Caco-2 (cell line): ENCODE measurements at regions not wholly inside any gene's neighbourhood (a gene's known extent, or its start where the extent isn't known, plus 50 kb on each side); places are given as distances from the start of the nearest gene placed in this dataset.

ENCODE experiments used
- BruUV-seq: library from RNA; stranded (reverse); fragments of 400-500 nt; replicated peaks from 2 replicates; lab custom pipeline; 2021; lab: Mats Ljungman, UMichigan
- CTCF ChIA-PET: fragments of 300-600 bp; sonication (Branson Sonifier 250); formaldehyde crosslinking; loops from one replicate; lab custom pipeline; 2022; ENCODE audit warnings: antibody characterized with exemption; lab: Charles Lee
- POLR2A ChIA-PET: fragments of 300-600 bp; sonication (Branson Sonifier 250); formaldehyde crosslinking; loops from one replicate; lab custom pipeline; 2022; ENCODE audit warnings: antibody characterized with exemption; lab: Charles Lee
- DNase-seq, 2 experiments: peaks; one replicate each; pipeline versions ENCODE4 v3.0.0 to v3.0.0-alpha.2; 2020 to 2022
- H3K27me3 ChIP-seq: replicated peaks from 2 replicates; pipeline ENCODE4 v1.6.0; 2011; ENCODE audit warnings: low read length; ENCODE audit not compliant: control insufficient read depth, insufficient read depth
- H3K36me3 ChIP-seq: 2 replicates; pipeline ENCODE4 v1.5.1; 2011; ENCODE audit warnings: low read length; ENCODE audit not compliant: control insufficient read depth, insufficient read depth
- H3K4me1 ChIP-seq: fragments of 250-450 bp; sonication (Bioruptor Pico); 2 replicates; pipeline ENCODE4 v1.5.1; 2020; ENCODE audit warnings: mild to moderate bottlenecking
- H3K4me3 ChIP-seq: 2 replicates; pipeline ENCODE4 v1.5.1; 2011; ENCODE audit warnings: low read depth, mild to moderate bottlenecking, control low read depth, low read length
- H3K9me3 ChIP-seq: fragments of 250-450 bp; sonication (Bioruptor Pico); 2 replicates; pipeline ENCODE4 v1.5.1; 2020; ENCODE audit warnings: mild to moderate bottlenecking, moderate library complexity
- H3K27ac Mint-ChIP-seq: one replicate; pipeline ENCODE4 v1.8.0; 2022; ENCODE audit warnings: mixed read lengths; ENCODE audit not compliant: unreplicated experiment
- H3K27me3 Mint-ChIP-seq: one replicate; pipeline ENCODE4 v1.8.0; 2022; ENCODE audit warnings: mixed read lengths; ENCODE audit not compliant: insufficient read depth, unreplicated experiment
- H3K36me3 Mint-ChIP-seq: one replicate; pipeline ENCODE4 v1.8.0; 2022; ENCODE audit warnings: mild to moderate bottlenecking, mixed read lengths; ENCODE audit not compliant: insufficient read depth, unreplicated experiment
- H3K4me1 Mint-ChIP-seq: one replicate; pipeline ENCODE4 v1.8.0; 2022; ENCODE audit warnings: low read depth, mixed read lengths; ENCODE audit not compliant: unreplicated experiment
- H3K4me3 Mint-ChIP-seq: one replicate; pipeline ENCODE4 v1.8.0; 2022; ENCODE audit warnings: mild to moderate bottlenecking, moderate library complexity, mixed read lengths; ENCODE audit not compliant: unreplicated experiment
- H3K9me3 Mint-ChIP-seq: one replicate; pipeline ENCODE4 v1.8.0; 2022; ENCODE audit warnings: mixed read lengths; ENCODE audit not compliant: unreplicated experiment
- CTCF ChIP-seq, 2 experiments: fragments of 200-600 bp in 1 of 2; IDR thresholded peaks; 1 replicate in 1 of 2; 2 replicates in 1 of 2; pipeline versions ENCODE4 v1.5.1 to v1.8.0; 2011 to 2022; ENCODE audit warnings: antibody characterized with exemption in 1 of 2, control low read depth in 1 of 2, inconsistent platforms in 1 of 2, low read depth in 1 of 2, low read length in 1 of 2, mild to moderate bottlenecking in 1 of 2, moderate library complexity in 1 of 2; ENCODE audit not compliant: insufficient read depth in 1 of 2, severe bottlenecking in 1 of 2, unreplicated experiment in 1 of 2
- intact Hi-C: fragments of 100-400 bp; cut with micrococcal nuclease; formaldehyde crosslinking; loops from one replicate; pipeline ENCODE4 v1.10.0; 2022; ENCODE audit not compliant: unreplicated experiment

- no peak overlapping the region for H3K4me3 Mint-ChIP-seq
- no peak overlapping the region for H3K27ac Mint-ChIP-seq
- no TSS peak for BruUV-seq
- H3K9me3 Mint-ChIP-seq, result no peaks in the 10 kb centered on the region
- no peak for TF ChIP-seq CTCF (IDR thresholded peaks at IDR 0.05; ENCODE audit: insufficient read depth in 1 of 2, low read depth in 1 of 2, low read length in 1 of 2, severe bottlenecking in 1 of 2, unreplicated experiment in 1 of 2)
- H3K4me3 ChIP-seq, result no peak overlapping the region
- no peaks in the 10 kb centered on the region for H3K27me3 ChIP-seq
- intact Hi-C loops, result loop anchor here (5.0 kb wide), 1 partner anchor 495 kb away; the partner anchor contains the start of gene NDUFAF4
- no peaks in the 10 kb centered on the region for H3K9me3 ChIP-seq
- H3K36me3 ChIP-seq, result no peaks in the 10 kb centered on the region
- ChIA-PET POLR2A (no interaction called here), CTCF (no interaction called here)
- no peaks in the 10 kb centered on the region for H3K4me1 ChIP-seq
- H3K27me3 Mint-ChIP-seq, result peaks cover 8% of the 10 kb centered on the region
- no peaks in the 10 kb centered on the region for H3K4me1 Mint-ChIP-seq
- H3K36me3 Mint-ChIP-seq, result no peaks in the 10 kb centered on the region
- DNase-seq, result no peak
These were observed 109.7 kb upstream of the MMS22L start for GRCh38 chr6:97392735-97393134.

GRCh38 chr6:97394160-97394748, 111.2 kb upstream of the MMS22L start:
- CTCF ChIA-PET, result no interaction called here
- DNase-seq, result peak; percentile 40 to 71

GRCh38 chr6:97396880-97397279, 113.9 kb upstream of the MMS22L start:
- ChIA-PET POLR2A (no interaction called here), CTCF (no interaction called here)
- H3K9me3 ChIP-seq, result no peaks in the 10 kb centered on the region
- peaks cover 5% of the 10 kb centered on the region for H3K27me3 Mint-ChIP-seq
- no peak for DNase-seq
- no peak overlapping the region for H3K27ac Mint-ChIP-seq
- H3K36me3 Mint-ChIP-seq, result no peaks in the 10 kb centered on the region
- no peak overlapping the region for H3K4me3 ChIP-seq
- no peaks in the 10 kb centered on the region for H3K27me3 ChIP-seq
- peaks cover 7% of the 10 kb centered on the region for H3K4me1 Mint-ChIP-seq
- no peaks in the 10 kb centered on the region for H3K9me3 Mint-ChIP-seq
- no peaks in the 10 kb centered on the region for H3K36me3 ChIP-seq
- BruUV-seq, result no TSS peak
- no peak for TF ChIP-seq CTCF (IDR thresholded peaks at IDR 0.05; ENCODE audit: insufficient read depth in 1 of 2, low read depth in 1 of 2, low read length in 1 of 2, severe bottlenecking in 1 of 2, unreplicated experiment in 1 of 2)
- no peak overlapping the region for H3K4me3 Mint-ChIP-seq
- H3K4me1 ChIP-seq, result 0 out of 2 replicates have a peak, but pooled peaks cover 3% of the 10 kb centered on the region
- intact Hi-C loops, result no loop called here

More at GRCh38 chr6:97394160-97394748, 111.2 kb upstream of the MMS22L start:
- Histone ChIP-seq H3K4me1 (no peaks in the 10 kb centered on the region), H3K9me3 (no peaks in the 10 kb centered on the region), H3K27me3 (no peaks in the 10 kb centered on the region), H3K36me3 (no peaks in the 10 kb centered on the region), H3K4me3 (no peak overlapping the region)
- Mint-ChIP-seq H3K27ac (no peak overlapping the region), H3K27me3 (peaks cover 6% of the 10 kb centered on the region), H3K36me3 (no peaks in the 10 kb centered on the region), H3K4me1 (no peaks in the 10 kb centered on the region), H3K4me3 (no peak overlapping the region), H3K9me3 (no peaks in the 10 kb centered on the region)
- POLR2A ChIA-PET, result no interaction called here
- intact Hi-C loops, result loop anchor here (1.0 to 5.0 kb wide), 5 partner anchors 111 to 497 kb away; partner anchors contain the start of genes MMS22L and NDUFAF4
- peak; percentile 82 to 83 for TF ChIP-seq CTCF (IDR thresholded peaks at IDR 0.05; ENCODE audit: insufficient read depth in 1 of 2, low read depth in 1 of 2, low read length in 1 of 2, severe bottlenecking in 1 of 2, unreplicated experiment in 1 of 2)
- no TSS peak for BruUV-seq
